Caco-2 (cell line): ENCODE measurements at regions not wholly inside any gene's neighbourhood (a gene's known extent, or its start where the extent isn't known, plus 50 kb on each side); places are given as distances from the start of the nearest gene placed in this dataset.

Experiments used
- BruUV-seq: library from RNA; stranded (reverse); fragments of 400-500 nt; replicated peaks from 2 replicates; lab custom pipeline; 2021; lab: Mats Ljungman, UMichigan
- CTCF ChIA-PET: fragments of 300-600 bp; sonication (Branson Sonifier 250); formaldehyde crosslinking; loops from one replicate; lab custom pipeline; 2022; ENCODE audit warnings: antibody characterized with exemption; lab: Charles Lee
- POLR2A ChIA-PET: fragments of 300-600 bp; sonication (Branson Sonifier 250); formaldehyde crosslinking; loops from one replicate; lab custom pipeline; 2022; ENCODE audit warnings: antibody characterized with exemption; lab: Charles Lee
- DNase-seq, 2 experiments: peaks; one replicate each; pipeline versions ENCODE4 v3.0.0 to v3.0.0-alpha.2; 2020 to 2022
- H3K27me3 ChIP-seq: replicated peaks from 2 replicates; pipeline ENCODE4 v1.6.0; 2011; ENCODE audit warnings: low read length; ENCODE audit not compliant: control insufficient read depth, insufficient read depth
- H3K36me3 ChIP-seq: 2 replicates; pipeline ENCODE4 v1.5.1; 2011; ENCODE audit warnings: low read length; ENCODE audit not compliant: control insufficient read depth, insufficient read depth
- H3K4me1 ChIP-seq: fragments of 250-450 bp; sonication (Bioruptor Pico); 2 replicates; pipeline ENCODE4 v1.5.1; 2020; ENCODE audit warnings: mild to moderate bottlenecking
- H3K4me3 ChIP-seq: 2 replicates; pipeline ENCODE4 v1.5.1; 2011; ENCODE audit warnings: low read depth, mild to moderate bottlenecking, control low read depth, low read length
- H3K9me3 ChIP-seq: fragments of 250-450 bp; sonication (Bioruptor Pico); 2 replicates; pipeline ENCODE4 v1.5.1; 2020; ENCODE audit warnings: mild to moderate bottlenecking, moderate library complexity
- H3K27ac Mint-ChIP-seq: one replicate; pipeline ENCODE4 v1.8.0; 2022; ENCODE audit warnings: mixed read lengths; ENCODE audit not compliant: unreplicated experiment
- H3K27me3 Mint-ChIP-seq: one replicate; pipeline ENCODE4 v1.8.0; 2022; ENCODE audit warnings: mixed read lengths; ENCODE audit not compliant: insufficient read depth, unreplicated experiment
- H3K36me3 Mint-ChIP-seq: one replicate; pipeline ENCODE4 v1.8.0; 2022; ENCODE audit warnings: mild to moderate bottlenecking, mixed read lengths; ENCODE audit not compliant: insufficient read depth, unreplicated experiment
- H3K4me1 Mint-ChIP-seq: one replicate; pipeline ENCODE4 v1.8.0; 2022; ENCODE audit warnings: low read depth, mixed read lengths; ENCODE audit not compliant: unreplicated experiment
- H3K4me3 Mint-ChIP-seq: one replicate; pipeline ENCODE4 v1.8.0; 2022; ENCODE audit warnings: mild to moderate bottlenecking, moderate library complexity, mixed read lengths; ENCODE audit not compliant: unreplicated experiment
- H3K9me3 Mint-ChIP-seq: one replicate; pipeline ENCODE4 v1.8.0; 2022; ENCODE audit warnings: mixed read lengths; ENCODE audit not compliant: unreplicated experiment
- intact Hi-C: fragments of 100-400 bp; cut with micrococcal nuclease; formaldehyde crosslinking; loops from one replicate; pipeline ENCODE4 v1.10.0; 2022; ENCODE audit not compliant: unreplicated experiment
- TF ChIP-seq, protein P1 (sequence below), 2 experiments: fragments of 200-600 bp in 1 of 2; IDR thresholded peaks; 1 replicate in 1 of 2; 2 replicates in 1 of 2; pipeline versions ENCODE4 v1.5.1 to v1.8.0; 2011 to 2022; ENCODE audit warnings: antibody characterized with exemption in 1 of 2, control low read depth in 1 of 2, inconsistent platforms in 1 of 2, low read depth in 1 of 2, low read length in 1 of 2, mild to moderate bottlenecking in 1 of 2, moderate library complexity in 1 of 2; ENCODE audit not compliant: insufficient read depth in 1 of 2, severe bottlenecking in 1 of 2, unreplicated experiment in 1 of 2

DNA sequence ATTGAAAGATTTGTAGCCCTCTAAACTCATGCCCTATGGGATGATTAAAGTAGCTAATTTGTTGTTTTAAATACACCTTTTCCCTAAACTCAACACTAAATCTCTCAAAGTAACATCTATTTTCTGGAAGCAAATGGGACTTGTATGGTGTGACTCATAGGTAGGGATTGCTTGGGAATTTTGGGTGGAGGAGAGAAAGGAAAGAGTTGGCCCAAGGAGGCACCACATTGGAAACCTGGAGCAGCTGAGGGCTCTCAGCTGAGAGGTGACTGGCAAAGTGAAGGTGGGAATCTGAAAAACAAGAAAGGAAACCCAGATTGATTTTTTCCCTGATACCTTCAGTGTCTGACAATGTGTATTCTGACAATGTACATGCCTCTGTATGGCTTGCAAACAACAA is 114.8 kb upstream of the PRICKLE1 start:
- no peaks in the 10 kb centered on the region for H3K27me3 ChIP-seq
- Mint-ChIP-seq H3K27ac (no peak overlapping the region), H3K27me3 (no peaks in the 10 kb centered on the region), H3K4me1 (no peaks in the 10 kb centered on the region), H3K4me3 (no peak overlapping the region), H3K9me3 (no peaks in the 10 kb centered on the region), H3K36me3 (no peaks in the 10 kb centered on the region)
- DNase-seq: no peak
- peaks cover 4% of the 10 kb centered on the region; the same call in 1 of the 2 replicates for H3K9me3 ChIP-seq
- no peaks in the 10 kb centered on the region for H3K4me1 ChIP-seq
- intact Hi-C loops: no loop called here
- no peaks in the 10 kb centered on the region for H3K36me3 ChIP-seq
- POLR2A ChIA-PET: no interaction called here
- no TSS peak for BruUV-seq
- CTCF ChIA-PET: no interaction called here
- no peak overlapping the region for H3K4me3 ChIP-seq
- TF ChIP-seq, protein P1, sequence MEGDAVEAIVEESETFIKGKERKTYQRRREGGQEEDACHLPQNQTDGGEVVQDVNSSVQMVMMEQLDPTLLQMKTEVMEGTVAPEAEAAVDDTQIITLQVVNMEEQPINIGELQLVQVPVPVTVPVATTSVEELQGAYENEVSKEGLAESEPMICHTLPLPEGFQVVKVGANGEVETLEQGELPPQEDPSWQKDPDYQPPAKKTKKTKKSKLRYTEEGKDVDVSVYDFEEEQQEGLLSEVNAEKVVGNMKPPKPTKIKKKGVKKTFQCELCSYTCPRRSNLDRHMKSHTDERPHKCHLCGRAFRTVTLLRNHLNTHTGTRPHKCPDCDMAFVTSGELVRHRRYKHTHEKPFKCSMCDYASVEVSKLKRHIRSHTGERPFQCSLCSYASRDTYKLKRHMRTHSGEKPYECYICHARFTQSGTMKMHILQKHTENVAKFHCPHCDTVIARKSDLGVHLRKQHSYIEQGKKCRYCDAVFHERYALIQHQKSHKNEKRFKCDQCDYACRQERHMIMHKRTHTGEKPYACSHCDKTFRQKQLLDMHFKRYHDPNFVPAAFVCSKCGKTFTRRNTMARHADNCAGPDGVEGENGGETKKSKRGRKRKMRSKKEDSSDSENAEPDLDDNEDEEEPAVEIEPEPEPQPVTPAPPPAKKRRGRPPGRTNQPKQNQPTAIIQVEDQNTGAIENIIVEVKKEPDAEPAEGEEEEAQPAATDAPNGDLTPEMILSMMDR (IDR thresholded peaks at IDR 0.05; ENCODE audit: insufficient read depth in 1 of 2, low read depth in 1 of 2, low read length in 1 of 2, severe bottlenecking in 1 of 2, unreplicated experiment in 1 of 2): no peak

DNA sequence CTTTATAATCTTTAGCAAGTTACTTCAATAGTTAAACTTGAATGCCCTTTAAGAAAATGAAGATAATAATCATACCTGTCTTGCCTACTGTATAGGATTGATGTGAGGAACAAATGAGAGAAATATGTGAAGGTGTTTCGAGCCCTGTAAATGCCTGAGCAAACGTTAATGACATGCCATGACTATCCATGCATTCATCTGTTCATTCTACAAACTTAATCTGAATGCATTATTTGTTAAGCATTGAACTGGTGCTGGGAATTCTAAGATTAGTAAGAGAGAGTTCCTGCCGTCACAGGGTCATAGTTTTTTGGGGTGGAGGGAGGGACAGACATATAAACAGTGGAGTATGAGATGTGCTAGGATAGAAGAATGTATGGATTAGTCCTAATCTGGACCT is 111.5 kb upstream of the PRICKLE1 start:
- BruUV-seq: no TSS peak
- ChIA-PET POLR2A (no interaction called here), CTCF (no interaction called here)
- Histone ChIP-seq H3K36me3 (no peaks in the 10 kb centered on the region), H3K9me3 (no peaks in the 10 kb centered on the region), H3K4me1 (0 out of 2 replicates have a peak, but pooled peaks cover 5% of the 10 kb centered on the region), H3K27me3 (no peaks in the 10 kb centered on the region), H3K4me3 (no peak overlapping the region)
- H3K9me3 Mint-ChIP-seq: peaks cover 1% of the 10 kb centered on the region
- H3K4me3 Mint-ChIP-seq: no peak overlapping the region
- no peaks in the 10 kb centered on the region for H3K36me3 Mint-ChIP-seq
- TF ChIP-seq, protein P1 (IDR thresholded peaks at IDR 0.05; ENCODE audit: insufficient read depth in 1 of 2, low read depth in 1 of 2, low read length in 1 of 2, severe bottlenecking in 1 of 2, unreplicated experiment in 1 of 2): no peak
- no peaks in the 10 kb centered on the region for H3K27me3 Mint-ChIP-seq
- no peak overlapping the region for H3K27ac Mint-ChIP-seq
- no peak for DNase-seq
- intact Hi-C loops: no loop called here
- no peaks in the 10 kb centered on the region for H3K4me1 Mint-ChIP-seq

DNA sequence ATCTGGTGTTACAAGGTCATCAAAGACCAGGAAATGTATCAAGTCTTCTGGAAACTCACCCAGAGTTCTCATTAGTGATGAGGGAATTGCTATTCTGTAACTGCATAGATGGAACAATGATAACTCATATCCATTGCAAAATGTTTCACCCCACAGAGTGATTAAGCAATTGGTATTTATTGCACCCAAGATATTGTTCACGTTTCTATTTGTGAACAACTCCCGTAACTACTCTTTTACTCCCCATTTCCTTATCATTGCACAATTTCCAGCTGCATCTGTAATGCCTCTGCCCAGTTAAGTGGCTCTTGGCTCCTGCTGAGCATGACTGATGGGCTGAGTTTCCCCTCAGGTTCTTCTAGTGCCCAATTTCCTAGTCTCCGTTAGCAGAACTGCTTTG is 108.7 kb upstream of the PRICKLE1 start:
- ChIA-PET POLR2A (no interaction called here), CTCF (no interaction called here)
- Mint-ChIP-seq H3K4me1 (no peaks in the 10 kb centered on the region), H3K9me3 (peaks cover 10% of the 10 kb centered on the region), H3K4me3 (no peak overlapping the region), H3K36me3 (no peaks in the 10 kb centered on the region), H3K27me3 (no peaks in the 10 kb centered on the region), H3K27ac (no peak overlapping the region)
- TF ChIP-seq, protein P1 (IDR thresholded peaks at IDR 0.05; ENCODE audit: insufficient read depth in 1 of 2, low read depth in 1 of 2, low read length in 1 of 2, severe bottlenecking in 1 of 2, unreplicated experiment in 1 of 2): no peak
- Histone ChIP-seq H3K36me3 (no peaks in the 10 kb centered on the region), H3K4me3 (no peak overlapping the region), H3K9me3 (no peaks in the 10 kb centered on the region), H3K27me3 (no peaks in the 10 kb centered on the region), H3K4me1 (0 out of 2 replicates have a peak, but pooled peaks cover 5% of the 10 kb centered on the region)
- no TSS peak for BruUV-seq
- peak in 1 of 2 experiments; percentile 19 for DNase-seq
- intact Hi-C loops: no loop called here
